HCT116 (cell line): ENCODE measurements at regions not wholly inside any gene's neighbourhood (a gene's known extent, or its start where the extent isn't known, plus 50 kb on each side); places are given as distances from the start of the nearest gene placed in this dataset.

Experiments
- CEBPB ChIP-seq: IDR thresholded peaks from 2 replicates; pipeline ENCODE4 v1.6.1; 2012; ENCODE audit warnings: low read depth
- CTCF ChIP-seq, 3 experiments: fragments of 200-600 bp in 1 of 3; sonication (generic) in 1 of 3; IDR thresholded peaks in 2 of 3; conservative IDR thresholded peaks in 1 of 3; 2 replicates each; pipeline ENCODE4 v1.5.1; 2012 to 2017; ENCODE audit warnings: low read depth in 2 of 3, low read length in 2 of 3, antibody characterized with exemption in 1 of 3, borderline replicate concordance in 1 of 3, control low read depth in 1 of 3, mild to moderate bottlenecking in 1 of 3, mixed read lengths in 1 of 3, mixed run types in 1 of 3, moderate library complexity in 1 of 3; ENCODE audit not compliant: insufficient read depth in 1 of 3
- EGR1 ChIP-seq: IDR thresholded peaks from 2 replicates; pipeline ENCODE4 v1.6.1; 2012; ENCODE audit warnings: low read depth
- EZH2phosphoT487 ChIP-seq: fragments of 200-600 bp; IDR thresholded peaks from 2 replicates; pipeline ENCODE4 v1.6.1; 2018; ENCODE audit warnings: antibody characterized with exemption, borderline replicate concordance
- FOSL1 ChIP-seq: IDR thresholded peaks from 2 replicates; pipeline ENCODE4 v1.6.1; 2012; ENCODE audit warnings: low read depth
- POLR2A ChIP-seq: IDR thresholded peaks from 2 replicates; pipeline ENCODE4 v1.7.0; 2011; ENCODE audit warnings: borderline replicate concordance; ENCODE audit not compliant: insufficient read depth, insufficient read length; ENCODE audit errors: extremely low read depth
- REST ChIP-seq: IDR thresholded peaks from 2 replicates; pipeline ENCODE4 v1.6.1; 2012; ENCODE audit warnings: low read depth
- ZFX ChIP-seq: fragments of 450-650 bp; IDR thresholded peaks from 2 replicates; pipeline ENCODE4 v1.6.1; 2017

GRCh38 chr7:68207676-68208075, 1211.0 kb downstream of the TYW1 start:
- TF ChIP-seq CTCF (IDR thresholded peaks at IDR 0.05 in 2 of 3, conservative IDR thresholded peaks at IDR 0.05 in 1 of 3; ENCODE audit: borderline replicate concordance in 1 of 3, insufficient read depth in 1 of 3, low read depth in 2 of 3, low read length in 2 of 3): no peak
- TF ChIP-seq FOSL1: no peak
- TF ChIP-seq EGR1: no peak
- TF ChIP-seq ZFX: no peak
- TF ChIP-seq CEBPB: no peak
- TF ChIP-seq POLR2A: no peak
- no peak for TF ChIP-seq EZH2phosphoT487
- TF ChIP-seq REST: no peak
